ENCODE measurements at regions not wholly inside any gene's neighbourhood (a gene's known extent, or its start where the extent isn't known, plus 50 kb on each side); places are given as distances from the start of the nearest gene placed in this dataset.
A peak's percentile ranks its signal among the peaks of the same experiment; 100 is the strongest.
"Not testable (repeated sequence)": the region's sequence is repeated elsewhere in the genome, so short reads cannot be mapped to it uniquely, and the experiment has no call there.

DNA sequence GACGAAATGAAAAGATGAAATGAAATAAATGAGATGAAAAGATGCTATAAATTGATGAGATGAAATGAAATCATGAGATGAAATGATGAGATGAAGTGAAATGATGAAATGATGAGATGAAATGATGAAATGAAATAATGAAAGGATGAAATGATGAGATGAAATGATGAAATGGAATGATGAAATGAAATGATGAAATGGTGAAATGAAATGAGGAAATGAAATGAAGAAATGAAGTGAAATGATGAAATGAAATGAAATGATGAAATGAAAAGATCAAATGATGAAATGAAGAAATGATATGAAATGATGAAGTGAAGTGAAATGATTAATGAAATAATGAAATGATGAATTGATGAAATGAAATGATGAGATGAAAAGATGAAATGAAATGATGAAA is 138.5 kb upstream of the ERV3-1 start:
- H3K36me3 Mint-ChIP-seq, H3K4me1 Mint-ChIP-seq, H3K27me3 Mint-ChIP-seq, H3K9me3 Mint-ChIP-seq, DNase-seq, H3K4me3 Mint-ChIP-seq, H3K27ac Mint-ChIP-seq: not testable (repeated sequence)

DNA sequence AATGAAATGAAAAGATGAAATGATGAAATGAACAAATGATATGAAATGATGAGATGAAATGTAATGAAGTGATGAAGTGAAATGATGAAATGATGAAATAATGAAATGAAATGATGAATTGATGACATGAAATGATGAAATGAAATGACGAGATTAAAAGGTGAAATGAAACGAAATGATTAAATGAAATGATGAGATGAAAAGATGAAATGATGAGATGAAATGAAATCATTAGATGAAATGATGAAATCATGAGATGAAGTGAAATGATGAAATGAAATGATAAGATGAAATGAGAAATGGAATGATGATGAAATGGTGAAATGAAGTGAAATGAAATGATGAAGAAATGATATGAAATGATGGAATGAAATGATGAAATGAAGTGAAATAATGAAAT is 138.1 kb upstream of the ERV3-1 start:
- not testable (repeated sequence) for H3K27ac Mint-ChIP-seq, H3K4me3 Mint-ChIP-seq, H3K27me3 Mint-ChIP-seq

DNA sequence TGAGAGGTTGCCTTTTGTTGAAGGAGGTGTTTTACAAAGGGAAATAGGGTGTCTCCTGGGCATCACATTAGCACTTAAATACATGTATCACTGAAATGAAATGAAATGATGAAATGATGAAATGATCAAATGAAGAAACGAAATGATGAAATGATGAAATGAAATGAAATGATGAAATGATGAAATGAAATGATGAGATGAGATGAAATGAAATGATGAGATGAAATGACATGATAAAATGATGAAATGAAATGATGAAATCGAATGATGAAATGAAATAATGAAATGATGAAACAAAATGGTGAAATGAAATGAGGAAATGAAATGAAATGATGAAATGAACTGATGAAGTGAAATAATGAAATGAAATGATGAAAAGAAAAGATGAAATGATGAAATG is 137.6 kb upstream of the ERV3-1 start:
- not testable (repeated sequence) for H3K9me3 Mint-ChIP-seq, DNase-seq, H3K27me3 Mint-ChIP-seq, H3K36me3 Mint-ChIP-seq, H3K4me3 Mint-ChIP-seq, H3K27ac Mint-ChIP-seq, H3K4me1 Mint-ChIP-seq

More for the DNA sequence above, 138.1 kb upstream of the ERV3-1 start:
- DNase-seq, H3K4me1 Mint-ChIP-seq, H3K9me3 Mint-ChIP-seq, H3K36me3 Mint-ChIP-seq: not testable (repeated sequence)

DNA sequence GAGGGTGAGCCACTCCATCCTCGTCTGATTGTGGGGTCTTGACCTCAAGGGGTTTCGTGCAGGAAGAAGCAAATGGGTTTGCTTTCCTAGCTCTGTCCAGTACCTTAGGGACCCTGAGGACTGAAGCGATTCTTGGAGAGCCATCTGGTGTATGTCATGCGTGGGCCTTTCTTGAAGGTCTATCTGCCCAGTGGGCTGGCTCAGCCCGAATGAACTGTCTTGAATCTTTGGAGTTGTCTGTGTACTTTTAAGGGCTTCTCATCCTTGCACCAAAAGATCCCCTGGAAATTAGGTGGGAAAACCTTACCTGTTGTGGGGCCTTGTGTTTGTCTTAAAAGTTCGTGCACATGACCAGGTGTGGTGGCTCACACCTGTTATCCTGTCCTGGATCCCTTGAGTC is 135.4 kb upstream of the ERV3-1 start:
- not testable (repeated sequence) for H3K4me1 Mint-ChIP-seq, H3K27me3 Mint-ChIP-seq, H3K27ac Mint-ChIP-seq, H3K4me3 Mint-ChIP-seq, DNase-seq, H3K36me3 Mint-ChIP-seq, H3K9me3 Mint-ChIP-seq

DNA sequence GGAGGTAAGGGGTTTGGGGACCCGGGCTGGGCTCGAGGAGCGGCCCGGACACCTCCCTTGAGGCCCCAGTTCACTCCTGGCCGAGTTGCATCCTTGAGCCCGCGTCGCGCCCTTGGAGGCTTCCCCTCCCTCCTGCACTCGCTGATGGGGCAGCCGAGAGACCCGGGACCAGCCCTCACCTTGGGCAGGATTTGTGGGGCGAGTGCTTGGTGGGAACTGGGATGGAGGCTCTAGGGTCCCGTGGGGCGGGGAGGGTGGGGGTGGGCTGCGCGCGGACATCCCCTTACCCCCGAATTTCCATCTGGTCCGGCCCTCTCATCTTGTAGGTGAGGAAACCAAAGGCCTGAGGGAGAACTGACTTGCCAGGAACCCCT is 134.9 kb upstream of the ERV3-1 start:
- H3K27ac Mint-ChIP-seq, H3K4me3 Mint-ChIP-seq, H3K9me3 Mint-ChIP-seq, H3K36me3 Mint-ChIP-seq, H3K4me1 Mint-ChIP-seq, DNase-seq, H3K27me3 Mint-ChIP-seq: not testable (repeated sequence)

DNA sequence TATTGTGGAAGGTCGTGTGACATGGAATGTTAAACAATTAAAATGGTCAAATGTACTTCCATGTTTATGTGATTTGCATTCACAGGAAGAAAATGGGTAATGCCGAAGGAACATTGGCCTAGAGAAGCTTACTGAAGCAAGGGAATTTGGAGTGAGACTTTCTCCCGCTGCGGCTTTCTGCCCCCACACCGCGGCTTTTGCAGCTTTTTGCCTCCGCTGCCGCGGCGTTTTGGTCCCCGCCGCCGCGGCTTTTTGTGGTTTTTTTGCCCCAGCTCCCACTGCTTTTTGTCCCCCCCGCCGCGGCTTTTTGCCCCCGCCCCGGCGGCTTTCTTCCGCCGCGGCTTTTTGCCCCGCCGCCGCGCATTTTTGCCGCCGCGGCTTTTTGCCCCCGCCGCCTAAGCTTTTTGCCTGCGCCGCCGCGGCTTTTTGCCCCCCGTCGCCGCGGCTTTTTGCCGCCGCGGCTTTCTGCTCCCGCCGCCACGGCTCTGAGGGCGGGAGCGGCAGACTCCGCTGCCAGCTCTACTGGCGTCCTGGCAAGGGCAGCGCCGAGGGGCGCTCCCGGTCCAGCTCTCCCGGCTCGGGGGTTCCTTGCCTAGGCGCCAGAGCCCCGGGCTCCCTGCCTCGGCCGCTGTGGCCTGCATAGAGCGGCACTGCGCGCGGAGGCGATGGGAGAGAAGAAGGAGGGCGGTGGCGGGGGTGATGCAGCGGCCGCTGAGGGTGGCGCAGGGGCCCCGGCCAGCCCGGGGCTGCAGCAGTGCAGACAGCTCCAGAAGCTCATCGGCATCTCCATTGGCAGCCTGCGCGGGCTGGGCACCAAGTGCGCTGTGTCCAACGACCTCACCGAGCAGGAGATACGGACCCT is 134.3 kb upstream of the ERV3-1 start:
- H3K9me3 Mint-ChIP-seq, H3K36me3 Mint-ChIP-seq, H3K4me3 Mint-ChIP-seq, H3K4me1 Mint-ChIP-seq, H3K27me3 Mint-ChIP-seq, H3K27ac Mint-ChIP-seq: not testable (repeated sequence)
- DNase-seq = peak; percentile 1

DNA sequence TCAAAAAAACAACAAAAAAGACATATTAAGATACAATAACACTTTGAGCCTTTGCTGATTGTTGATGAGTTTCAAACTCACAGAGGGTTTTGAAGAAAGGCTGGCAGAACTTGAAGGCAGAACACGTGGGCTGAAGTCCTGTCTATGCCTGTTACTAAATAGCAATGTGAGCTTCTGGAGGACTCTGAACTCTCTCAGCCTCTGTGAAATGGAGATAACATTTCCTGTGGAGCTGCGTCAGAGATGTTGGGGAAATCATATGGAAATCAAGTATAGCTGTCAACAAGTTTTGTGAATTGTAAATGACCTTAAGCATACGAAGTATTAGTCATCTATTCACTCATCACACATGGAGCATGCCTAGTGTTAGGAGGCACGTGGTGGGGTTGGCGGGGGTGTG is 130.4 kb upstream of the ERV3-1 start:
- not testable (repeated sequence) for H3K27me3 Mint-ChIP-seq, H3K4me3 Mint-ChIP-seq, H3K4me1 Mint-ChIP-seq, H3K27ac Mint-ChIP-seq, H3K36me3 Mint-ChIP-seq, H3K9me3 Mint-ChIP-seq, DNase-seq

DNA sequence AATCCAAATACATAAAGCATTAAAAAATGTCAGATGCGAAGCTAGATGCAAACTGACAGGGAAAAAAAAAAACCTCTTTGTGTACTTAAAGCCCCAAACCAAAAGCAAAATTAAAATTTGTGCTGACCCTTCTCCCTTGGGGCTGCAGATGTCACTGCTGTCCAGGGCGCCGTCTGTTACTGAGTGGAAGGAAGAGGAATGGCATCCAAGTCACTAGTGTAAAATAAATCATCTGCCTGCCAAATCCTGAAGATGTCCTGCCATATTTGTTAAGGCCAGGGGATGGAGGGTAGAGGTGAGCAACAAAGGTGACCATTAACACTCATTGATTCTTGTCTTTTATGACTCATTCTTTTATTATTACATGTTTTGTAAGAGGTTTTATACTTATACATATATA is 126.6 kb upstream of the ERV3-1 start:
- not testable (repeated sequence) for H3K27ac Mint-ChIP-seq, H3K4me1 Mint-ChIP-seq, H3K4me3 Mint-ChIP-seq, H3K27me3 Mint-ChIP-seq, H3K36me3 Mint-ChIP-seq, H3K9me3 Mint-ChIP-seq, DNase-seq

DNA sequence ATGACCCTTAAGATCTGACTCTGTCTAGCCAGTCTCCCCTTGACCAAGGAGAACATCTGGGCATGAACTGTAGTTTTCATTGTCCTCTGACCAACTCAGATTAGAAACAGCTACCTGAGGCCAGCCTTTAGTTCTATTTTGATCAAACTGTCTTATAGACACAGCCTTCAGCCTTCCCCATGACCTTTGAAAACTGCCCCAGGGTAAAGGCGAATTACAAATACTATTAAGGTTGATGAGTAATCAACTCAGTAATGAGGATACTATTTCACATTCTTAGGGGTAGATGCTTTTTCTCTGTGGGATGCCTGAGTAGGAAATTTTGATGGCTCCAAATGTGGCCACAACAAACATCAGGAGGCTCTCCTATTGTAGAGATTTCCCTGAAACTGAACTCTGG is 125.8 kb upstream of the ERV3-1 start:
- H3K4me1 Mint-ChIP-seq, H3K27me3 Mint-ChIP-seq, DNase-seq, H3K9me3 Mint-ChIP-seq, H3K27ac Mint-ChIP-seq, H3K36me3 Mint-ChIP-seq, H3K4me3 Mint-ChIP-seq: not testable (repeated sequence)

DNA sequence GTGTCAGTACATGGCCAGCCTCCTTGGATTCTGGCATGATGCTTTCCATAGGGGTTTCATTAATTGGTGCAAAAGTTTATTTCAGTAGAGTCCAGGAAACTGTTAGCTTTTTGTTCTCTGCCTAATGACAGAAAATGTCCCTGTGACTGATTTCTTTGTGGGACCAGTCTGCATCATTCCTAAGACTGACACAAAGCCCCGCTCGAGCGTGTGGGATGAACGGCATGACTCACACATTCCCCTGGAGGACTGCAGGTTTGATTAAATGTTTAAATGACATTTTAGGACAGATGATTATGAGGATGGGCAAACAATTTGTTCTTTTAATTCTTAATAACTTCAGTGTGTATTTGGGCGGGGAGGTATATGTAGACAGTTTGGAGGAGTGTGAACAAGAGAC is 120.9 kb upstream of the ERV3-1 start:
- H3K27me3 Mint-ChIP-seq, H3K4me3 Mint-ChIP-seq, H3K27ac Mint-ChIP-seq, H3K9me3 Mint-ChIP-seq, DNase-seq, H3K4me1 Mint-ChIP-seq, H3K36me3 Mint-ChIP-seq: not testable (repeated sequence)

DNA sequence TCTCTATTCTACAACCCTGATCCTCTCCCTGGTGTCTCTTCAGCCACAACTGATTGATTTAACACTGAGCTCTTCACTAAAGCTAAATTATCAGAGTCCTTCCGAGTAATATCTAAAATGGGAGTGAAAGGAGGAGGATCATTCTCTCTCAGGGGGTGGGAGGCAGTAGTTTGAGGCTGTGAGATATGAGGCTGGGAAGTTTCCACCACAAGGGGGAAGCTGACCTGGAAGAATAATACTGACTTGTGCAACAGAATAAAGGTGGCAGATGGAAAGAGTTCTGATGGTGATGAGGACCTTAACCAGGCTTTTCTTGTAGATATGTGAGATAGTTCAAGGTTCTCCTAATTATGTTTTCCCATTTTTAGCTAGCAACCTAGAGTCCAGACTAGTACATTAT is 118.1 kb upstream of the ERV3-1 start:
- not testable (repeated sequence) for H3K27me3 Mint-ChIP-seq, H3K27ac Mint-ChIP-seq, H3K4me1 Mint-ChIP-seq, H3K4me3 Mint-ChIP-seq, DNase-seq, H3K36me3 Mint-ChIP-seq, H3K9me3 Mint-ChIP-seq

DNA sequence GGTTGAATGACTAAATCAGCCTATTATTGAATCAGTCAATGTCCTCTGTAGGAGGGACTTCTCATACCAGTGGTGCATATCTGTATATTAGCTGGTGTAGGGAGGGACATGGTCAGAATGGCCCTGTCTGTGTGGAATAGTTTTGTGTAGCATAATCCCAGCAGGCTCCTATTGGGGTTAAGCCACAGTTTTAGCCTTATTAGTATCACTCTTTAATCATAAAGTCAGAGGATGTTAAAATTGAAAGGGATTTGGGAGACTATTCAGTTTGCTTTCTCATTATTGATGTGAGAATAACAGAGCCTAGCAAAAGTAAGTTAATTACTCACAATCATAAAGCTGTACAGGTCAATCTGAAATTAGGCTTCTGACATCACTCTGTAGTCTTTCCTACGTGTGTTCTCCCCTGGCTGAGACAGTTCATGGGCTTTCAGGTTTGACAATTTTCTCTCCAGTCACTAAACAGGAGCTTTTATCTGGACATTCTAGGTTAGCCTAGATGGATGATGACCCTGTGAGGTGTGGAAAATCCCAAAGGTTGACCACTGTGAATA is 99.2 kb upstream of the ERV3-1 start:
- not testable (repeated sequence) for H3K36me3 Mint-ChIP-seq, H3K27ac Mint-ChIP-seq, H3K4me3 Mint-ChIP-seq, H3K27me3 Mint-ChIP-seq, H3K9me3 Mint-ChIP-seq, DNase-seq, H3K4me1 Mint-ChIP-seq

DNA sequence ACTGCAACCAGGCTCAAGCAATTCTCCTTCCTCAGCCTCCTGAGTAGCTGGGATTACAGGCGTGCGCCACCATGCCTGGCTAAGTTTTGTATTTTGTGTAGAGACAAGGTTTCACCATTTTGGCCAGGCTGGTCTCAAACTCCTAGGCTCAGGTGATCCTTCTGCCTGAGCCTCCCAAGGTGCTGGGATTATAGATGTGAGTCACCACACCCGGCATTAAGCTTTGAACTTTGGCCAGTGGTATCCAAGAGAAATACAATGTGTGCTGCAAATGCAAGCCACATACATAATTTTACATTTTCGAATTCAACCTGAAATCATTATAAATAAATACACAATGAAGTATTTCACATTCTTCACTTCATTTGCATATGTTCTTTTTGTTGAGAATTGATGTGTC is 94.0 kb upstream of the ERV3-1 start:
- not testable (repeated sequence) for H3K27ac Mint-ChIP-seq, H3K4me3 Mint-ChIP-seq, H3K36me3 Mint-ChIP-seq, H3K4me1 Mint-ChIP-seq, H3K27me3 Mint-ChIP-seq, H3K9me3 Mint-ChIP-seq, DNase-seq

DNA sequence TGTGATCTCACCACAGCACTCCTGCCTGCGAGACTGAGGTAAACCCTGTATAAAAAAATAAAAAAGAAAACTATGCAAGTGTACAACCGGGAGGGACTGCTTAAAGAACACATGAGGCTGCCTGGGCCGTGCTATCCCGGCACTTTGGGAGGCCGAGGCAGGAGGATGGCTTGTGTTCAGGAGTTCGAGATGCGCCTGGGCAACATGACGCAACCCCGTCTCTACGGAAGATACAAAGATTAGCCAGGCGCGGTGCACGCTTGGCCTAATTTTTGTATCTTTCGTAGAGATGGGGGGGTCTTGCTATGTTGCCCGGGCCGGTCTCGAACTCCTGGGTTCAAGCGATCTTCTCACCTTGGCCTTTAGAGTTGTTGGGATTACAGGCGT is 75.2 kb upstream of the ERV3-1 start:
- Mint-ChIP-seq H3K27ac (peak overlapping the region; percentile 87), H3K4me3 (peak overlapping the region; percentile 85)
- H3K27me3 Mint-ChIP-seq, H3K36me3 Mint-ChIP-seq, H3K4me1 Mint-ChIP-seq, DNase-seq, H3K9me3 Mint-ChIP-seq: not testable (repeated sequence)

DNA sequence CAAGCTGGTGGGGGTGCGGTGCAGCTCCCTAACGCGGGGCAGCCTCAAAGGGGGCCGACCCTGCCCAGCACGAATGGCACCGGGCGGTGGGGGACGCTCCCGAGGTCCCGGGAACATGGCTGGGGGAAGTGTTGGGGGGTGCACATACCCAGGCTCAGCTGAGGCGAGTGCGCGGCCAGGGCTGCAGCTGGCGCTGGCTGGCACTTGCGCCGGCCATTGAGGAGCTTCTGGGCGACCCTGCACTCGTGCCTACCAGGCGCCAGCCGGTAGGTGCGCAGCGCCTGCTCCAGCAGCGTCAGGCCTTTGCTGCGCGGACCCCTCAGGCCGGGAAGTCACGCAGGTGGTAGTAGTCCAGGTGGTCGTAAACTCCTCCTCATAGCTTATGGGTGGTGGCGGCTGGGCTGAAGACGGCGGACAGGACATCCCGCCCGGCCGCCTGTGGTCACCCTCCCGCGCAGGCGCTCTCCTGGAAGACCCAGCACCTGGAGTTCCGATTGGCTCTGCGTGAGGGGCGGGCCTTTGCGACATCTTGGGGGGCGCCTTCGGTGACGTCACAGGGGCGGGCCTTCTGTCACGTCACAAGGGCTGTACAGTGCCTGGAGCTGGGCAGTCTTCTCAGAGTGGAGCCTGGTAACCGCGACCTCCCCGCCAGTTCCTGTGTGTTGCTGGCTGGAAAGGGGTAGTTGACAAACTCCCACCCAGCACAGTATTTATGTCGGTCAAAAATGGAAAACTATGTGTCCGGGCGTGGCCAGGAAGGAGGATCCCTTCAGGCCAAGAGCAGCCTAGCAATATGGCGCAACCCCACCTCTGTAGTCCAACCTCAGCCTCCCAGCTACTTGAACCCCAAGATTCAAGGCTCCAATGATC is 74.5 kb upstream of the ERV3-1 start:
- H3K9me3 Mint-ChIP-seq = not testable (repeated sequence)
- H3K27ac Mint-ChIP-seq = peak overlapping the region; percentile 87

DNA sequence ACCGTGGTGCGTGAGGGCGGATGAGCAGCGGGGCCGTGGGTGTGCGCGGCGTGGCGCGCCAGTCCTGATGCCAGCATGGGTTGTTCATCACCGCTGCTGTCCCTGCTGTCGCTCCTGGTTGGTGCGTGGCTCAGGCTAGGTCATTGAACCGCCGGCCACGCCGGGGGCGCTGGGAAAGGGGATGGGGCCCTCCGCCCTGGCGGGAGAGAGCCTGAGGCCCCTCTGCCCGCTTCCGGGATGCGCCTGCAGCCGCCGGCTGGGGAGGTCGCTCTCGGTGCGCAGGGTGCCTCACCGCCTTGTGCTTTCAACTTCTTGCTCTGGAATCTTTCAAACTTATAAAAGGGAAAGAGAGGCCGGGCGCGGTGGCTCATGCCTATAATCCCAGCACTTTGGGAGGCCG is 68.5 kb upstream of the ERV3-1 start:
- not testable (repeated sequence) for H3K27ac Mint-ChIP-seq, H3K9me3 Mint-ChIP-seq, H3K4me1 Mint-ChIP-seq, DNase-seq, H3K27me3 Mint-ChIP-seq, H3K4me3 Mint-ChIP-seq
- H3K36me3 Mint-ChIP-seq = peaks cover 18% of the 10 kb centered on the region

More for the DNA sequence above, 74.5 kb upstream of the ERV3-1 start:
- H3K36me3 Mint-ChIP-seq, H3K27me3 Mint-ChIP-seq, H3K4me1 Mint-ChIP-seq: not testable (repeated sequence)
- H3K4me3 Mint-ChIP-seq = peak overlapping the region; percentile 85
- peak; percentile 90 for DNase-seq
